ENCODE measurements at regions not wholly inside any gene's neighbourhood (a gene's known extent, or its start where the extent isn't known, plus 50 kb on each side); places are given as distances from the start of the nearest gene placed in this dataset.

- Histone ChIP-seq H3K27me3 (ENCODE audit: low read depth) (no peaks in the 10 kb centered on the region), H3K4me3 (no peak overlapping the region), H3K27ac (no peak overlapping the region), H3K4me1 (peaks cover 26% of the 10 kb centered on the region), H3K9me3 (no peaks in the 10 kb centered on the region), H3K36me3 (no peaks in the 10 kb centered on the region)
- ATAC-seq (no peak), DNase-seq (no peak)
- TF ChIP-seq CTCF (IDR thresholded peaks at IDR 0.05) = no peak
- intact Hi-C loops (cut with DNase I) = no loop called here
These were observed 60.7 kb upstream of the SMOX start for GRCh38 chr20:4087923-4088322.

GRCh38 chr20:4086771-4087687 is 61.6 kb upstream of the SMOX start:
- intact Hi-C loops (cut with DNase I) = no loop called here
- H3K4me3 ChIP-seq = no peak overlapping the region
- peaks cover 34% of the 10 kb centered on the region for H3K4me1 ChIP-seq
- DNase-seq = no peak
- no peak for ATAC-seq
- no peaks in the 10 kb centered on the region for H3K36me3 ChIP-seq
- no peaks in the 10 kb centered on the region for H3K9me3 ChIP-seq
- no peak for TF ChIP-seq CTCF (IDR thresholded peaks at IDR 0.05)
- H3K27me3 ChIP-seq (ENCODE audit: low read depth) = no peaks in the 10 kb centered on the region
- no peak overlapping the region for H3K27ac ChIP-seq

GRCh38 chr20:4084721-4085120 is 63.9 kb upstream of the SMOX start:
- ATAC-seq = no peak
- intact Hi-C loops (cut with DNase I) = no loop called here

GRCh38 chr20:4084096-4084495 is 64.5 kb upstream of the SMOX start:
- Histone ChIP-seq H3K27ac (no peak overlapping the region), H3K9me3 (no peaks in the 10 kb centered on the region), H3K36me3 (no peaks in the 10 kb centered on the region), H3K4me1 (peaks cover 34% of the 10 kb centered on the region), H3K27me3 (ENCODE audit: low read depth) (no peaks in the 10 kb centered on the region), H3K4me3 (no peak overlapping the region)
- DNase-seq = no peak
- ATAC-seq = no peak
- intact Hi-C loops (cut with DNase I) = no loop called here
- TF ChIP-seq CTCF (IDR thresholded peaks at IDR 0.05) = no peak

More at GRCh38 chr20:4084721-4085120, 63.9 kb upstream of the SMOX start:
- Histone ChIP-seq H3K4me3 (no peak overlapping the region), H3K36me3 (no peaks in the 10 kb centered on the region), H3K9me3 (no peaks in the 10 kb centered on the region), H3K27me3 (ENCODE audit: low read depth) (no peaks in the 10 kb centered on the region), H3K4me1 (peaks cover 34% of the 10 kb centered on the region), H3K27ac (no peak overlapping the region)
- DNase-seq = no peak
- no peak for TF ChIP-seq CTCF (IDR thresholded peaks at IDR 0.05)

GRCh38 chr20:4083098-4083865 is 65.3 kb upstream of the SMOX start:
- ATAC-seq = no peak
- no peak for TF ChIP-seq CTCF (IDR thresholded peaks at IDR 0.05)
- Histone ChIP-seq H3K4me3 (no peak overlapping the region), H3K27me3 (ENCODE audit: low read depth) (no peaks in the 10 kb centered on the region), H3K27ac (no peak overlapping the region), H3K36me3 (no peaks in the 10 kb centered on the region), H3K4me1 (peaks cover 34% of the 10 kb centered on the region), H3K9me3 (no peaks in the 10 kb centered on the region)
- intact Hi-C loops (cut with DNase I) = no loop called here
- no peak for DNase-seq

All from lower lobe of right lung (tissue), 2 donors.